Stimulated activated CD8-positive, alpha-beta memory T cell treated with anti-CD3 and anti-CD28 coated beads, Interleukin-4, amount 100 ng/mL, for 24 hours (primary cell): ENCODE measurements at regions not wholly inside any gene's neighbourhood (a gene's known extent, or its start where the extent isn't known, plus 50 kb on each side); places are given as distances from the start of the nearest gene placed in this dataset.

Source experiments
- DNase-seq: peaks from one replicate; pipeline ENCODE4 v3.0.0-alpha.2; 2020; ENCODE audit warnings: low read depth

GRCh38 chr5:124647352-124647751, 99.1 kb downstream of the ZNF608 start:
- DNase-seq, result no peak

- DNase-seq, result no peak
Measured at GRCh38 chr5:124645396-124645795, 101.0 kb downstream of the ZNF608 start.

- no peak for DNase-seq
Measured at GRCh38 chr5:124644582-124644981, 101.9 kb downstream of the ZNF608 start.

GRCh38 chr5:124644138-124644537, 102.3 kb downstream of the ZNF608 start:
- DNase-seq, result no peak

- DNase-seq, result no peak
Measured at GRCh38 chr5:124643336-124643735, 103.1 kb downstream of the ZNF608 start.

GRCh38 chr5:124642151-124642550, 104.3 kb downstream of the ZNF608 start:
- DNase-seq, result no peak

- no peak for DNase-seq
Measured at GRCh38 chr5:124641154-124641792, 105.2 kb downstream of the ZNF608 start.

GRCh38 chr5:124639095-124639665, 107.3 kb downstream of the ZNF608 start:
- DNase-seq, result no peak

GRCh38 chr5:124637011-124637410, 109.4 kb downstream of the ZNF608 start:
- no peak for DNase-seq

GRCh38 chr5:124634741-124635323, 111.6 kb downstream of the ZNF608 start:
- DNase-seq, result no peak

- no peak for DNase-seq
Measured at GRCh38 chr5:124634228-124634739, 112.2 kb downstream of the ZNF608 start.

- DNase-seq, result no peak
Measured at GRCh38 chr5:124633209-124633608, 113.2 kb downstream of the ZNF608 start.

GRCh38 chr5:124631874-124632550, 114.4 kb downstream of the ZNF608 start:
- no peak for DNase-seq

- DNase-seq, result no peak
Measured at GRCh38 chr5:124630767-124631704, 115.4 kb downstream of the ZNF608 start.

- no peak for DNase-seq
Measured at GRCh38 chr5:124628721-124629596, 117.5 kb downstream of the ZNF608 start.

GRCh38 chr5:124627815-124628595, 118.4 kb downstream of the ZNF608 start:
- DNase-seq, result no peak

GRCh38 chr5:124626053-124626452, 120.4 kb downstream of the ZNF608 start:
- no peak for DNase-seq

GRCh38 chr5:124623265-124623664, 123.2 kb downstream of the ZNF608 start:
- no peak for DNase-seq

- DNase-seq, result no peak
Measured at GRCh38 chr5:124622851-124623250, 123.6 kb downstream of the ZNF608 start.

- no peak for DNase-seq
Measured at GRCh38 chr5:124621279-124621678, 125.2 kb downstream of the ZNF608 start.
